Fibroblast of mammary gland (primary cell): ENCODE measurements at regions not wholly inside any gene's neighbourhood (a gene's known extent, or its start where the extent isn't known, plus 50 kb on each side); places are given as distances from the start of the nearest gene placed in this dataset.

Source experiments
- DNase-seq: peaks from one replicate; pipeline ENCODE4 v3.0.0-alpha.2; 2010; ENCODE audit warnings: low read depth
- H3K4me3 ChIP-seq: 2 replicates; pipeline ENCODE4 v1.5.1; 2011; ENCODE audit warnings: low read depth, mild to moderate bottlenecking, low read length, moderate library complexity; ENCODE audit not compliant: control insufficient read depth
- CTCF ChIP-seq: conservative IDR thresholded peaks from 2 replicates; pipeline ENCODE4 v1.5.1; 2011; ENCODE audit warnings: low read depth, low read length, inconsistent platforms; ENCODE audit not compliant: control insufficient read depth, insufficient read depth

- DNase-seq: no peak
- TF ChIP-seq CTCF: no peak
- H3K4me3 ChIP-seq: no peak overlapping the region
Observed at GRCh38 chr10:131021246-131021895, 290.1 kb downstream of the TCERG1L start.

- no peak for TF ChIP-seq CTCF
- no peak overlapping the region for H3K4me3 ChIP-seq
- DNase-seq: no peak
Observed at GRCh38 chr10:131021969-131022368, 289.6 kb downstream of the TCERG1L start.

- DNase-seq: no peak
- H3K4me3 ChIP-seq: no peak overlapping the region
- no peak for TF ChIP-seq CTCF
Observed at GRCh38 chr10:131022369-131022768, 289.2 kb downstream of the TCERG1L start.

GRCh38 chr10:131022981-131023380 is 288.5 kb downstream of the TCERG1L start:
- no peak for TF ChIP-seq CTCF
- no peak overlapping the region for H3K4me3 ChIP-seq
- no peak for DNase-seq

- DNase-seq: no peak
- no peak for TF ChIP-seq CTCF
- H3K4me3 ChIP-seq: no peak overlapping the region
Observed at GRCh38 chr10:131024259-131025131, 287.0 kb downstream of the TCERG1L start.

GRCh38 chr10:131025333-131025732 is 286.2 kb downstream of the TCERG1L start:
- TF ChIP-seq CTCF: no peak
- no peak overlapping the region for H3K4me3 ChIP-seq
- DNase-seq: no peak
